H1 (cell line): ENCODE measurements at regions not wholly inside any gene's neighbourhood (a gene's known extent, or its start where the extent isn't known, plus 50 kb on each side); places are given as distances from the start of the nearest gene placed in this dataset.

Experiments used
- CTCF ChIA-PET: fragments of 300-600 bp; sonication (Branson Sonifier 250); formaldehyde crosslinking; loops from one replicate; lab custom pipeline; 2021; ENCODE audit not compliant: partially characterized antibody; lab: Charles Lee
- POLR2A ChIA-PET: fragments of 300-600 bp; sonication (Branson Sonifier 250); formaldehyde crosslinking; loops from one replicate; lab custom pipeline; 2021; ENCODE audit warnings: inconsistent platforms; ENCODE audit not compliant: partially characterized antibody; lab: Charles Lee
- DNase-seq, 2 experiments: peaks; one replicate each; pipeline versions ENCODE4 v3.0.0 to v3.0.0-alpha.2; 2010 to 2022; ENCODE audit warnings: low spot score in 2 of 2, low read depth in 1 of 2, mixed read lengths in 1 of 2
- FAIRE-seq: peaks from 2 replicates; lab custom pipeline; 2011; peaks lifted over from hg19 to GRCh38; lab: Jason Lieb, UNC
- H2AFZ ChIP-seq: 2 replicates; pipeline ENCODE4 v1.8.1; 2012; ENCODE audit warnings: low read length, inconsistent platforms
- H2AK5ac ChIP-seq: 2 replicates; pipeline ENCODE4 v1.6.1; 2013; ENCODE audit warnings: low read depth, low read length
- H2BK120ac ChIP-seq: replicated peaks from 2 replicates; pipeline ENCODE3; 2013; ENCODE audit warnings: low read depth, low read length, inconsistent platforms
- H2BK12ac ChIP-seq: 2 replicates; pipeline ENCODE4 v1.6.1; 2013; ENCODE audit warnings: low read depth, low read length
- H2BK15ac ChIP-seq: 2 replicates; pipeline ENCODE4 v1.6.1; 2013; ENCODE audit warnings: low read length
- H2BK20ac ChIP-seq: 2 replicates; pipeline ENCODE4 v1.6.1; 2013; ENCODE audit warnings: low read length
- H2BK5ac ChIP-seq: 2 replicates; pipeline ENCODE4 v1.6.1; 2013; ENCODE audit warnings: low read depth, low read length
- H3K14ac ChIP-seq: 2 replicates; pipeline ENCODE4 v1.6.1; 2013; ENCODE audit warnings: inconsistent platforms; ENCODE audit not compliant: insufficient read length
- H3K18ac ChIP-seq: 2 replicates; pipeline ENCODE4 v1.6.1; 2013; ENCODE audit warnings: low read length; ENCODE audit errors: extremely low read depth
- H3K23ac ChIP-seq: 2 replicates; pipeline ENCODE4 v1.6.1; 2013; ENCODE audit warnings: inconsistent platforms; ENCODE audit not compliant: insufficient read length
- H3K23me2 ChIP-seq: 2 replicates; pipeline ENCODE4 v1.6.1; 2013; ENCODE audit warnings: low read depth, low read length
- H3K27ac ChIP-seq: 2 replicates; pipeline ENCODE4 v1.6.1; 2011; ENCODE audit warnings: low read depth, low read length, inconsistent platforms
- H3K27me3 ChIP-seq, 4 experiments: replicated peaks in 1 of 4; 1 replicate in 1 of 4; 2 replicates in 3 of 4; pipeline versions ENCODE4 v1.6.1 to v1.8.1; 2011 to 2013; ENCODE audit warnings: low read length in 3 of 4, mild to moderate bottlenecking in 3 of 4, inconsistent platforms in 2 of 4, mixed read lengths in 2 of 4, moderate library complexity in 1 of 4; ENCODE audit not compliant: control insufficient read depth in 3 of 4, insufficient read depth in 3 of 4; ENCODE audit errors: extremely low read depth in 1 of 4
- H3K36me3 ChIP-seq, 4 experiments: 2 replicates each; pipeline versions ENCODE4 v1.6.1 to v1.8.1; 2011 to 2013; ENCODE audit warnings: mild to moderate bottlenecking in 4 of 4, low read length in 3 of 4, moderate library complexity in 2 of 4, control low read depth in 1 of 4, inconsistent platforms in 1 of 4; ENCODE audit not compliant: insufficient read depth in 4 of 4, control insufficient read depth in 2 of 4
- H3K4ac ChIP-seq: replicated peaks from 2 replicates; pipeline ENCODE3; 2013; ENCODE audit warnings: low read length, low read depth, mixed read lengths, inconsistent platforms; ENCODE audit not compliant: insufficient read length
- H3K4me1 ChIP-seq, 4 experiments: replicated peaks in 1 of 4; 1 replicate in 1 of 4; 2 replicates in 3 of 4; pipeline versions ENCODE4 v1.6.1 to v1.8.1; 2011 to 2013; ENCODE audit warnings: low read length in 3 of 4, inconsistent platforms in 2 of 4, mixed read lengths in 1 of 4; ENCODE audit not compliant: insufficient read depth in 4 of 4, control insufficient read depth in 3 of 4
- H3K4me2 ChIP-seq, 2 experiments: 2 replicates each; pipeline versions ENCODE4 v1.6.1 to v1.8.1; 2011 to 2013; ENCODE audit warnings: low read depth in 2 of 2, low read length in 2 of 2, control low read depth in 1 of 2, inconsistent platforms in 1 of 2, mild to moderate bottlenecking in 1 of 2; ENCODE audit not compliant: insufficient read depth in 1 of 2
- H3K4me3 ChIP-seq, 4 experiments: fragments of 200-600, 300-600 bp in 1 of 4; sonication (generic), shearing (Covaris generic), sonication (Bioruptor Twin) in 1 of 4; 2 replicates each; pipeline versions ENCODE4 v1.5.1 to v1.8.1; 2011 to 2016; ENCODE audit warnings: low read length in 4 of 4, low read depth in 3 of 4, control low read depth in 2 of 4, inconsistent platforms in 2 of 4, mild to moderate bottlenecking in 2 of 4, mixed read lengths in 1 of 4, moderate library complexity in 1 of 4; ENCODE audit not compliant: insufficient read depth in 2 of 4; ENCODE audit errors: extremely low read depth in 1 of 4
- H3K56ac ChIP-seq: replicated peaks from 2 replicates; pipeline ENCODE3; 2013; ENCODE audit warnings: low read depth, mild to moderate bottlenecking, mixed read lengths, low read length, inconsistent platforms; ENCODE audit not compliant: insufficient read length
- H3K79me1 ChIP-seq: 2 replicates; pipeline ENCODE4 v1.6.1; 2013; ENCODE audit warnings: low read depth, low read length, control low read depth
- H3K79me2 ChIP-seq, 2 experiments: 2 replicates each; pipeline versions ENCODE4 v1.6.1 to v1.8.1; 2012 to 2013; ENCODE audit warnings: low read length in 2 of 2, mild to moderate bottlenecking in 2 of 2, inconsistent platforms in 1 of 2; ENCODE audit not compliant: insufficient read depth in 2 of 2, control insufficient read depth in 1 of 2
- H3K9ac ChIP-seq, 4 experiments: replicated peaks in 1 of 4; 1 replicate in 1 of 4; 2 replicates in 3 of 4; pipeline versions ENCODE4 v1.6.1 to v1.8.1; 2011 to 2013; ENCODE audit warnings: low read depth in 3 of 4, low read length in 3 of 4, control low read depth in 2 of 4, mild to moderate bottlenecking in 2 of 4, moderate library complexity in 2 of 4, inconsistent platforms in 1 of 4; ENCODE audit errors: extremely low read depth in 1 of 4
- H3K9me3 ChIP-seq, 2 experiments: 2 replicates each; pipeline versions ENCODE4 v1.6.1 to v1.8.1; 2012 to 2013; ENCODE audit warnings: mild to moderate bottlenecking in 2 of 2, moderate library complexity in 2 of 2, control low read depth in 1 of 2, inconsistent platforms in 1 of 2, low read depth in 1 of 2, low read length in 1 of 2, mixed read lengths in 1 of 2; ENCODE audit not compliant: insufficient read depth in 2 of 2
- H4K20me1 ChIP-seq, 2 experiments: replicated peaks in 1 of 2; 2 replicates each; pipeline versions ENCODE3 to v1.8.1; 2011 to 2013; ENCODE audit warnings: inconsistent platforms in 2 of 2, low read length in 2 of 2, mild to moderate bottlenecking in 1 of 2; ENCODE audit not compliant: insufficient read depth in 2 of 2, control insufficient read depth in 1 of 2
- H4K5ac ChIP-seq: 2 replicates; pipeline ENCODE4 v1.6.1; 2013; ENCODE audit warnings: low read length, low read depth, mixed read lengths, inconsistent platforms; ENCODE audit not compliant: insufficient read length
- H4K8ac ChIP-seq: 2 replicates; pipeline ENCODE4 v1.8.0; 2013; ENCODE audit warnings: mild to moderate bottlenecking, moderate library complexity, low read length, inconsistent platforms; ENCODE audit not compliant: insufficient read depth; ENCODE audit errors: extremely low read depth
- H4K91ac ChIP-seq: replicated peaks from 2 replicates; pipeline ENCODE3; 2013; ENCODE audit warnings: low read length, mixed read lengths, inconsistent platforms; ENCODE audit not compliant: insufficient read length
- HDAC2 ChIP-seq, 2 experiments: fragments of 300-600 bp in 1 of 2; sonication (generic) in 1 of 2; IDR thresholded peaks; 2 replicates each; pipeline ENCODE4 v1.6.1; 2011 to 2012; ENCODE audit warnings: low read depth in 2 of 2, low read length in 2 of 2, mild to moderate bottlenecking in 2 of 2, moderate library complexity in 2 of 2, borderline replicate concordance in 1 of 2, inconsistent platforms in 1 of 2
- WGBS, 2 experiments: shearing (Covaris generic) in 1 of 2; methylation state at CpG; one replicate each; pipeline versions ENCODE4 v1.1.6 to v1.1.7; 2013 to 2015; ENCODE audit warnings: low lambda C conversion rate in 2 of 2, mixed read lengths in 2 of 2, inconsistent platforms in 1 of 2, low coverage in 1 of 2, missing lambda C conversion rate in 1 of 2; ENCODE audit not compliant: insufficient replicate concordance in 2 of 2, insufficient coverage in 1 of 2, insufficient read length in 1 of 2; ENCODE audit errors: extremely low coverage in 1 of 2, missing lambda C conversion rate in 1 of 2; 5-methylcytosine and 5-hydroxymethylcytosine counted together

DNA sequence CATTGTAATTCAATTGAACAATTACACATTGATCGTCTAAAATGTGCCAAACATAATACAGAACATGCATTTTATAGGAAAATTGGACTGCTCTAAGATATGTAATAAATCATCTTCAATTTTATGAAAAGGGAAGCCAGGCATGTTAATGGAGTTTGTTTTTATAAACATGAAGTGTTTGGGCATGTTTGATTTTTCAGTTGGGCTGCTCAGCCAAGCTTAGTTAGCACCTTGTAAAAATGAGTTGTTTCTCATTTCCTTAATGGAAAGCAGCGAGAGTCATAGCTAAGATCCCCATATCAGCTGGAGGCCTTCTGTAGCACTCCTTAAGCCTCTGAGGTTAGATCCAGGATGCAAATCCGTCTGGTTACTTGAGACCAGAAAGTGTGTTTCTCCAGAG lies 422.3 kb downstream of the SPRY2 start:
- Histone ChIP-seq H3K23ac (no peak overlapping the region), H3K27ac (no peak overlapping the region), H2BK12ac (no peak overlapping the region), H3K27me3 (no peaks in the 10 kb centered on the region), H3K79me1 (no peaks in the 10 kb centered on the region), H3K56ac (no peak overlapping the region), H3K36me3 (no peaks in the 10 kb centered on the region), H3K9ac (no peak overlapping the region), H3K23me2 (no peaks in the 10 kb centered on the region; the same call in 1 of the 2 replicates), H3K18ac (no peak overlapping the region), H3K4me2 (no peak overlapping the region), H4K5ac (no peak overlapping the region), H4K8ac (no peak overlapping the region), H4K20me1 (no peaks in the 10 kb centered on the region), H2BK5ac (no peak overlapping the region), H3K9me3 (no peaks in the 10 kb centered on the region), H2BK15ac (no peak overlapping the region), H2BK20ac (no peak overlapping the region), H3K4ac (no peak overlapping the region), H3K79me2 (no peaks in the 10 kb centered on the region), H2AK5ac (no peak overlapping the region), H3K4me1 (no peaks in the 10 kb centered on the region), H3K4me3 (no peak overlapping the region), H3K14ac (no peak overlapping the region), H2AFZ (no peak overlapping the region), H4K91ac (no peak overlapping the region), H2BK120ac (no peak overlapping the region)
- CTCF ChIA-PET: interaction anchor here (0.6 kb wide), 1 partner anchor 948 kb away, joined by 3 read pairs; no protein-coding TSS in a partner anchor
- POLR2A ChIA-PET: no interaction called here
- no peak for TF ChIP-seq HDAC2 (IDR thresholded peaks at IDR 0.05; ENCODE audit: borderline replicate concordance in 1 of 2, low read depth in 2 of 2, low read length in 2 of 2)
- WGBS, 2 experiments: 89% methylated on average over 3 of the region's 3 CpGs; no CpG with 5 or more reads in 1 of the 2 experiments
- FAIRE-seq: no peak
- DNase-seq: no peak
